GM23248 (cell line): ENCODE measurements at regions not wholly inside any gene's neighbourhood (a gene's known extent, or its start where the extent isn't known, plus 50 kb on each side); places are given as distances from the start of the nearest gene placed in this dataset.

Experiments
- EZH2 ChIP-seq: fragments of 200-600 bp; sonication (generic); IDR thresholded peaks from 2 replicates; pipeline ENCODE4 v1.6.1; 2018; ENCODE audit warnings: antibody characterized with exemption, mild to moderate bottlenecking; ENCODE audit not compliant: insufficient read depth, poor library complexity, severe bottlenecking
- EZH2phosphoT487 ChIP-seq: fragments of 200-600 bp; sonication (generic); IDR thresholded peaks from 2 replicates; pipeline ENCODE4 v1.6.1; 2018; ENCODE audit warnings: antibody characterized with exemption, moderate library complexity, mild to moderate bottlenecking, low read depth; ENCODE audit not compliant: insufficient read depth

DNA sequence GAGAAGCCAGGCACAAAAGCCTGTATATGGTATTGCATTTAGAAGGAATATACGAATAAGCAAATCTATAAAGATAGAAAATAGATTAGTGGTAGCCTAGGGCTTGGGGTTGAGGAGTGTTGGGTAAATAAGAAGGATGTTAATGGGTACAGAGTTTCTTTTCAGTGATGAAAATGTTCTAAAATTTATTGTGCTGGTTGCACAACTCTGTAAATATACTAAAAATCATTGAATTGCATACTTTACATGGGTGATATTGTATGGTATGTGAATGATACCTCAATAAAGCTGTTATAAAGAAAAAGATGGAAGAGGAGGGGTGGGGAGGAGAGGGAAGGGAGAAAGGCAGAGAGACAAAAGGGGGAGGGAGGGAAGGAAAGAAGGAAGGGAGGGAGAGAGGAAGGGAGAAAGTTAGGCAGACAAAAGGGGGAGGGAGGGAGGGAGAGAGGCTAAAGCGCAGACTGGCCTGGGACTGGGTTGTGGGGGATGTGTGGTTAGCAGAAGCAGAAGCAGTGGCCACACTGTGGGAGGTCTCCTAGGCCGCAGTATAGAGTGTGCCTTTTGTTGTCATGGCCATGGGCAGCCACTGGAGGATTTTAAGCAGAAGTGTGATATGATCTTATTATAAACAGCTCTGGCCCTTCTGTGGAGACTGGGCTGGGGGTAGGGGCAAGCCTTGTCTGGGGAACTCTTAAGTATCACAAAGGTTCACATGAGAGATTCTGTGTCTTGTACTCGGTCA is 73.6 kb upstream of the ELK3 start:
- TF ChIP-seq EZH2 = no peak
- TF ChIP-seq EZH2phosphoT487 = no peak
